ENCODE measurements at regions not wholly inside any gene's neighbourhood (a gene's known extent, or its start where the extent isn't known, plus 50 kb on each side); places are given as distances from the start of the nearest gene placed in this dataset.

- no peak for DNase-seq
- Histone ChIP-seq H3K9me3 (ENCODE audit: control insufficient read depth, low read length) (no peaks in the 10 kb centered on the region), H3K36me3 (ENCODE audit: control insufficient read depth, insufficient read depth, low read length) (no peaks in the 10 kb centered on the region), H3K9ac (ENCODE audit: extremely low read depth, low read length, poor library complexity, severe bottlenecking) (no peak overlapping the region), H3K27me3 (ENCODE audit: control insufficient read depth, insufficient read depth, low read length, poor library complexity, severe bottlenecking) (peaks cover 35% of the 10 kb centered on the region), H3K27ac (ENCODE audit: low read depth, low read length) (no peak overlapping the region), H3K4me1 (ENCODE audit: control insufficient read depth, insufficient read depth, low read length) (peaks cover 2% of the 10 kb centered on the region), H3K4me3 (ENCODE audit: low read length) (no peak overlapping the region)
- Mint-ChIP-seq H3K27ac (no peak overlapping the region), H3K4me1 (peaks cover 6% of the 10 kb centered on the region), H3K9me3 (no peaks in the 10 kb centered on the region), H3K4me3 (no peak overlapping the region), H3K36me3 (ENCODE audit: low read depth) (no peaks in the 10 kb centered on the region), H3K27me3 (ENCODE audit: insufficient read depth) (peaks cover 5% of the 10 kb centered on the region)
- TF ChIP-seq, protein P1, sequence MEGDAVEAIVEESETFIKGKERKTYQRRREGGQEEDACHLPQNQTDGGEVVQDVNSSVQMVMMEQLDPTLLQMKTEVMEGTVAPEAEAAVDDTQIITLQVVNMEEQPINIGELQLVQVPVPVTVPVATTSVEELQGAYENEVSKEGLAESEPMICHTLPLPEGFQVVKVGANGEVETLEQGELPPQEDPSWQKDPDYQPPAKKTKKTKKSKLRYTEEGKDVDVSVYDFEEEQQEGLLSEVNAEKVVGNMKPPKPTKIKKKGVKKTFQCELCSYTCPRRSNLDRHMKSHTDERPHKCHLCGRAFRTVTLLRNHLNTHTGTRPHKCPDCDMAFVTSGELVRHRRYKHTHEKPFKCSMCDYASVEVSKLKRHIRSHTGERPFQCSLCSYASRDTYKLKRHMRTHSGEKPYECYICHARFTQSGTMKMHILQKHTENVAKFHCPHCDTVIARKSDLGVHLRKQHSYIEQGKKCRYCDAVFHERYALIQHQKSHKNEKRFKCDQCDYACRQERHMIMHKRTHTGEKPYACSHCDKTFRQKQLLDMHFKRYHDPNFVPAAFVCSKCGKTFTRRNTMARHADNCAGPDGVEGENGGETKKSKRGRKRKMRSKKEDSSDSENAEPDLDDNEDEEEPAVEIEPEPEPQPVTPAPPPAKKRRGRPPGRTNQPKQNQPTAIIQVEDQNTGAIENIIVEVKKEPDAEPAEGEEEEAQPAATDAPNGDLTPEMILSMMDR (conservative IDR thresholded peaks at IDR 0.05), result no peak
- WGBS, 2 experiments (ENCODE audit: insufficient coverage in 1 of 2, insufficient read length in 1 of 2), result 63 to 90% methylated on average over 3 of the region's 3 CpGs
Observed at GRCh38 chr15:46079046-46079445, 444.2 kb downstream of the SQOR start.

DNA sequence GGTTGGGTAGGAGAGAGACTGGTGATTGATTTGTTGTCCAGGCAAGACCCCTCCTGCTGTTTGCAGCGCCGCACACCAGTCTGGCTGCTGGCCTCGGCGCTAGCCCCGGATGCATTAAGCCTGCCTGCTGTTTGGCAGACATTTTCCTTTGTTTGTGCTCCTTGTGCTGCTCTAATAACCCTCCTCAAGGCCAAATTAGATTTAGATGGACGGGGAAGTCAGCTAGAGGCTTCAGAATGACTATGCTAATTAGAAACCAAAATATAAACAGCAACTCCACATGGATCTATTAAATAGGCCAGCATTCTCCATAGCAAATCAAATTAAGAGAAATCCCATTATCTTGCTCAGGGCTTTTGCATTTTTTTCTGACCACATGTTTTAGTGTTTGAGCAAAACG is 445.2 kb downstream of the SQOR start:
- DNase-seq, result peak; percentile 52
- no peaks in the 10 kb centered on the region for H3K36me3 ChIP-seq (ENCODE audit: control insufficient read depth, insufficient read depth, low read length)
- H3K27me3 ChIP-seq (ENCODE audit: control insufficient read depth, insufficient read depth, low read length, poor library complexity, severe bottlenecking), result peaks cover 26% of the 10 kb centered on the region
- no peak overlapping the region for H3K9ac ChIP-seq (ENCODE audit: extremely low read depth, low read length, poor library complexity, severe bottlenecking)
- WGBS, 2 experiments (ENCODE audit: insufficient coverage in 1 of 2, insufficient read length in 1 of 2), result 66 to 77% methylated on average over 3 to 7 of the region's 7 CpGs
- TF ChIP-seq, protein P1 (conservative IDR thresholded peaks at IDR 0.05), result no peak
- H3K27ac ChIP-seq (ENCODE audit: low read depth, low read length), result peak overlapping the region; percentile 95
- H3K9me3 ChIP-seq (ENCODE audit: control insufficient read depth, low read length), result no peaks in the 10 kb centered on the region
- Mint-ChIP-seq H3K4me3 (no peak overlapping the region), H3K36me3 (ENCODE audit: low read depth) (no peaks in the 10 kb centered on the region), H3K9me3 (no peaks in the 10 kb centered on the region), H3K27ac (peak overlapping the region; percentile 57), H3K27me3 (ENCODE audit: insufficient read depth) (peaks cover 2% of the 10 kb centered on the region), H3K4me1 (peaks cover 6% of the 10 kb centered on the region)
- no peak overlapping the region for H3K4me3 ChIP-seq (ENCODE audit: low read length)
- peaks cover 2% of the 10 kb centered on the region for H3K4me1 ChIP-seq (ENCODE audit: control insufficient read depth, insufficient read depth, low read length)

DNA sequence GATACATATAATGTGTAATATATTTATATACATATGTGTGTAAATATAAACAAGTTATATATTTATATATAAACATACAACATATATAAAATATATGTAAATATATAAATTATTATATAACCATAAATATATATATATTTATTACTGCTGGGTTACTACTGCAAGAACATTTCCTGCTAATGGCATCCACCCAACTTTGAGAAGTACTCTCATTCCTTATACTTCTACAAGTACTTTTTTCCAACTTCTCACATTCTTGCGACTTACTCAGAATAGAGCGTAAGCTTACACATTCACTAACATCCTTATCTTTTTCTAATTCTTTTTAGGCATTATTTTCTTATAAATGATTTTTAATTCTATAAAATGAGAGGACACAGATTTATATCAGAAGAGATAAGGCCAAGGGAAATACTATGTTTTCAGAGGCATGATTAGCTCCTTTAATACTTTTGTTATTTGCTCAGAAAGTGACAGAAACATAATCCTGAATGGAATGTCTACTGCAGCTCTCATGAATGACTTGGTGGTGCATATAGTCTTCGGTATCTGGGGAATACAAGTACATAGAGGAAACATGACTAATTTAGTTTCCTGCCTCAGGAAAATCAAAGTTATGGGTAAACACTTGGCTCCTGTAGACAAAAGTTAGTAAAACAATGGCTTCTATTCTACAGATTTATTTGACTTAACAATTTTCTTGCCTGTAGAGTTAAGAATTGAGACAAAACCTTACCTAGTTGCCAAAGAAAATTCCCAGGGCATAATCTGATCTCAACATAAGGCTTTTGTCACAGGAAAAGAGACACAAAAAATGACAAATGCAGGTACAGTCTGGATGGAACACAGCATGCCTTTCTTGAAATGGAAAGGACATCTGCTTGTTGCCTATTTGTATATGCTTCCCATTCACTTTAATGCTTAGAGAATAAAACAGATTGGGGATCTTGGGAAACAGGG is 453.9 kb downstream of the SQOR start:
- H3K9me3 Mint-ChIP-seq, result peaks cover 12% of the 10 kb centered on the region
- H3K27me3 Mint-ChIP-seq (ENCODE audit: insufficient read depth), result no peaks in the 10 kb centered on the region
- H3K4me1 Mint-ChIP-seq, result peaks cover 8% of the 10 kb centered on the region
- no peaks in the 10 kb centered on the region for H3K9me3 ChIP-seq (ENCODE audit: control insufficient read depth, low read length)
- 79 to 88% methylated on average over 1 to 3 of the region's 3 CpGs for WGBS, 2 experiments (ENCODE audit: insufficient coverage in 1 of 2, insufficient read length in 1 of 2)
- H3K27ac Mint-ChIP-seq, result no peak overlapping the region
- H3K27ac ChIP-seq (ENCODE audit: low read depth, low read length), result no peak overlapping the region
- no peaks in the 10 kb centered on the region for H3K36me3 Mint-ChIP-seq (ENCODE audit: low read depth)
- H3K36me3 ChIP-seq (ENCODE audit: control insufficient read depth, insufficient read depth, low read length), result no peaks in the 10 kb centered on the region
- TF ChIP-seq, protein P1 (conservative IDR thresholded peaks at IDR 0.05), result no peak
- no peaks in the 10 kb centered on the region for H3K4me1 ChIP-seq (ENCODE audit: control insufficient read depth, insufficient read depth, low read length)
- no peak overlapping the region for H3K9ac ChIP-seq (ENCODE audit: extremely low read depth, low read length, poor library complexity, severe bottlenecking)
- no peak for DNase-seq
- no peak overlapping the region for H3K4me3 ChIP-seq (ENCODE audit: low read length)
- peaks cover 7% of the 10 kb centered on the region for H3K27me3 ChIP-seq (ENCODE audit: control insufficient read depth, insufficient read depth, low read length, poor library complexity, severe bottlenecking)
- H3K4me3 Mint-ChIP-seq, result no peak overlapping the region
